ENCODE measurements at regions not wholly inside any gene's neighbourhood (a gene's known extent, or its start where the extent isn't known, plus 50 kb on each side); places are given as distances from the start of the nearest gene placed in this dataset.

DNA sequence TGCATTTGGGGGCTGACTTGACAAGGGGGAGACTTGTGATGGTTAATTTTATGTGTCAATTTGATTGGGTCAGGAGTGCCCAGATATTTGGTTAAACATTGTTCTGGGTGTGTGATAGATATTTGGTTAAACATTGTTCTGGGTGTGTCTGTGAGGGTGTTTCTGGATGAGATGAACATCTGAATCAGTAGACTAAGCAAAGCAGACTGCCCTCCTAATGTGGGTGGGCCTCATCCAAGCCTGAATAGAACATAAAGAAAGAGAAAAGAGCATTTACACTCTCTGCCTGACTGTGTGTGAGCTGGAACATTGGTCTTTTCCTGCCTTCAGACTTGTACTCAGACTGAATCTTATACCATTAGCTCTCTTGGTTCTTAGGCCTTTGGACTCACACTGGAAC is 113.5 kb downstream of the ODF2L start:
- CTCF ChIA-PET (ENCODE audit: low intra/inter-chr PET ratio): no interaction called here
- BruUV-seq (replicated peaks): no TSS peak
- FAIRE-seq (no peak), ATAC-seq (no peak), DNase-seq (ENCODE audit: extremely low read depth in 1 of 4, low spot score in 3 of 4) (no peak)
- no peak overlapping the region for H3K9ac ChIP-seq (ENCODE audit: insufficient read depth in 1 of 2, low read depth in 2 of 2, low read length in 2 of 2)
- in situ Hi-C loops (cut with MboI): no loop called here
- POLR2A ChIA-PET: no interaction called here
- intact Hi-C loops (cut with micrococcal nuclease): no loop called here
- no peak overlapping the region for H3K4me3 ChIP-seq
- no peaks in the 10 kb centered on the region for H3K27me3 ChIP-seq (ENCODE audit: control insufficient read depth in 2 of 2, insufficient read depth in 2 of 2, low read length in 2 of 2)
- no peaks in the 10 kb centered on the region for H4K20me1 ChIP-seq (replicated peaks; ENCODE audit: control insufficient read depth, insufficient read depth, low read length)
- no peak overlapping the region for H3K4me2 ChIP-seq (ENCODE audit: insufficient read depth, low read length)
- no peaks in the 10 kb centered on the region for H3K9me1 ChIP-seq (ENCODE audit: control insufficient read depth, insufficient read depth, low read length)
- no peak overlapping the region for H3K27ac ChIP-seq (ENCODE audit: extremely low read depth, low read depth, low read length)
- no peaks in the 10 kb centered on the region for H3K9me3 ChIP-seq (replicated peaks; ENCODE audit: control insufficient read depth, insufficient read depth, low read depth, low read length)
- H2AFZ ChIP-seq (ENCODE audit: low read depth, low read length): no peak overlapping the region
- no peaks in the 10 kb centered on the region for H3K4me1 ChIP-seq (replicated peaks in 1 of 2; ENCODE audit: control insufficient read depth in 2 of 2, insufficient read depth in 2 of 2, low read length in 2 of 2)
- TF ChIP-seq CBX1 (IDR thresholded peaks at IDR 0.05; ENCODE audit: low read depth): no peak
- TF ChIP-seq, protein P1, sequence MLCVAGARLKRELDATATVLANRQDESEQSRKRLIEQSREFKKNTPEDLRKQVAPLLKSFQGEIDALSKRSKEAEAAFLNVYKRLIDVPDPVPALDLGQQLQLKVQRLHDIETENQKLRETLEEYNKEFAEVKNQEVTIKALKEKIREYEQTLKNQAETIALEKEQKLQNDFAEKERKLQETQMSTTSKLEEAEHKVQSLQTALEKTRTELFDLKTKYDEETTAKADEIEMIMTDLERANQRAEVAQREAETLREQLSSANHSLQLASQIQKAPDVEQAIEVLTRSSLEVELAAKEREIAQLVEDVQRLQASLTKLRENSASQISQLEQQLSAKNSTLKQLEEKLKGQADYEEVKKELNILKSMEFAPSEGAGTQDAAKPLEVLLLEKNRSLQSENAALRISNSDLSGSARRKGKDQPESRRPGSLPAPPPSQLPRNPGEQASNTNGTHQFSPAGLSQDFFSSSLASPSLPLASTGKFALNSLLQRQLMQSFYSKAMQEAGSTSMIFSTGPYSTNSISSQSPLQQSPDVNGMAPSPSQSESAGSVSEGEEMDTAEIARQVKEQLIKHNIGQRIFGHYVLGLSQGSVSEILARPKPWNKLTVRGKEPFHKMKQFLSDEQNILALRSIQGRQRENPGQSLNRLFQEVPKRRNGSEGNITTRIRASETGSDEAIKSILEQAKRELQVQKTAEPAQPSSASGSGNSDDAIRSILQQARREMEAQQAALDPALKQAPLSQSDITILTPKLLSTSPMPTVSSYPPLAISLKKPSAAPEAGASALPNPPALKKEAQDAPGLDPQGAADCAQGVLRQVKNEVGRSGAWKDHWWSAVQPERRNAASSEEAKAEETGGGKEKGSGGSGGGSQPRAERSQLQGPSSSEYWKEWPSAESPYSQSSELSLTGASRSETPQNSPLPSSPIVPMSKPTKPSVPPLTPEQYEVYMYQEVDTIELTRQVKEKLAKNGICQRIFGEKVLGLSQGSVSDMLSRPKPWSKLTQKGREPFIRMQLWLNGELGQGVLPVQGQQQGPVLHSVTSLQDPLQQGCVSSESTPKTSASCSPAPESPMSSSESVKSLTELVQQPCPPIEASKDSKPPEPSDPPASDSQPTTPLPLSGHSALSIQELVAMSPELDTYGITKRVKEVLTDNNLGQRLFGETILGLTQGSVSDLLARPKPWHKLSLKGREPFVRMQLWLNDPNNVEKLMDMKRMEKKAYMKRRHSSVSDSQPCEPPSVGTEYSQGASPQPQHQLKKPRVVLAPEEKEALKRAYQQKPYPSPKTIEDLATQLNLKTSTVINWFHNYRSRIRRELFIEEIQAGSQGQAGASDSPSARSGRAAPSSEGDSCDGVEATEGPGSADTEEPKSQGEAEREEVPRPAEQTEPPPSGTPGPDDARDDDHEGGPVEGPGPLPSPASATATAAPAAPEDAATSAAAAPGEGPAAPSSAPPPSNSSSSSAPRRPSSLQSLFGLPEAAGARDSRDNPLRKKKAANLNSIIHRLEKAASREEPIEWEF (CRISPR knock-in tag; IDR thresholded peaks at IDR 0.05): no peak
- TF ChIP-seq PHTF2 (CRISPR knock-in tag; IDR thresholded peaks at IDR 0.05): no peak
- no peak for TF ChIP-seq HMBOX1 (IDR thresholded peaks at IDR 0.05)
- no peak for TF ChIP-seq ZNF584 (CRISPR knock-in tag; IDR thresholded peaks at IDR 0.05; ENCODE audit: low read depth)
- no peaks in the 10 kb centered on the region for H3K36me3 ChIP-seq (ENCODE audit: control insufficient read depth, insufficient read depth, low read length)
- H3K79me2 ChIP-seq (ENCODE audit: control insufficient read depth, insufficient read depth, low read length): no peaks in the 10 kb centered on the region
